Neural cell (in vitro differentiated cells): ENCODE measurements at regions not wholly inside any gene's neighbourhood (a gene's known extent, or its start where the extent isn't known, plus 50 kb on each side); places are given as distances from the start of the nearest gene placed in this dataset.

Source experiments
- EZH2 ChIP-seq: fragments of 200-600, 300-800 bp; shearing (Covaris generic), sonication (generic); IDR thresholded peaks from 2 replicates; pipeline ENCODE4 v1.6.1; 2014; ENCODE audit warnings: antibody characterized with exemption, low read length, borderline replicate concordance, mild to moderate bottlenecking; ENCODE audit not compliant: insufficient read depth, poor library complexity, severe bottlenecking
- TF ChIP-seq, protein P1 (sequence below): fragments of 450-650 bp; IDR thresholded peaks from 2 replicates; pipeline ENCODE4 v1.5.1; 2014; ENCODE audit warnings: antibody characterized with exemption, mild to moderate bottlenecking, moderate library complexity; ENCODE audit not compliant: poor library complexity, severe bottlenecking

DNA sequence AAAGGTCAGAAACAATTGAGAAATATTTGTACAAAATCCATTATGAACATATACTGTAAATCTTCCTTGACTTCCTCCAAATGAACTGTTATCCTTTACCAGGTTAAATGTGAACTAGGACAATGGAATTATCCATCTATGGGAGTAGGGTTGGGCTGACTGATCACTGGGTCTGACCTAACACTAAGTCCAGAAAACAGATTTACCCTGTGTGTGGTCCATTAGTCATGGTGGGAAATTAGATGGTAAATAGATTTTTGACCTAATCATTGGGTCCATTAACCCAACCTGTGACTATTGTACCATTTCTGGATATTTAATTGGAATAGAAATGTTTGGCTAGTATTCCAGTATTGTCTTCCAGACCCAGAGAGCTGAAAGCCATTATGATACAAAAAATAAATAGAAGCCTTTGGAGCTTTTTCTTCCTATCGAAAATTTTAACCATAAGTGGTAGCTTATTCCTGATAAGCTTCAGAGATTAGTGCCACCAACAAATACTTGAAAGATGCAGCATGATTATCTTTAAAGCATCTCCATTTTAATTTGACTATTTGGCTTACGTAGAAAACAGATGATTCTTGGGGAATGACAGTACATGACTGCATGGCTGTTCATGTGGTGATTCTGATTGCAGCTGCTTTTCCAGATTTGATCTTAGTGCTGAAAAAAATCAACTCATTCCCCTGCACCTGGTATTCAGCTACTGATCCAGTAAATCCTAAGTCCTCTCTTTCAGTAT is 703.2 kb upstream of the FSHR start:
- no peak for TF ChIP-seq EZH2
- TF ChIP-seq, protein P1, sequence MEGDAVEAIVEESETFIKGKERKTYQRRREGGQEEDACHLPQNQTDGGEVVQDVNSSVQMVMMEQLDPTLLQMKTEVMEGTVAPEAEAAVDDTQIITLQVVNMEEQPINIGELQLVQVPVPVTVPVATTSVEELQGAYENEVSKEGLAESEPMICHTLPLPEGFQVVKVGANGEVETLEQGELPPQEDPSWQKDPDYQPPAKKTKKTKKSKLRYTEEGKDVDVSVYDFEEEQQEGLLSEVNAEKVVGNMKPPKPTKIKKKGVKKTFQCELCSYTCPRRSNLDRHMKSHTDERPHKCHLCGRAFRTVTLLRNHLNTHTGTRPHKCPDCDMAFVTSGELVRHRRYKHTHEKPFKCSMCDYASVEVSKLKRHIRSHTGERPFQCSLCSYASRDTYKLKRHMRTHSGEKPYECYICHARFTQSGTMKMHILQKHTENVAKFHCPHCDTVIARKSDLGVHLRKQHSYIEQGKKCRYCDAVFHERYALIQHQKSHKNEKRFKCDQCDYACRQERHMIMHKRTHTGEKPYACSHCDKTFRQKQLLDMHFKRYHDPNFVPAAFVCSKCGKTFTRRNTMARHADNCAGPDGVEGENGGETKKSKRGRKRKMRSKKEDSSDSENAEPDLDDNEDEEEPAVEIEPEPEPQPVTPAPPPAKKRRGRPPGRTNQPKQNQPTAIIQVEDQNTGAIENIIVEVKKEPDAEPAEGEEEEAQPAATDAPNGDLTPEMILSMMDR = no peak
